Fibroblast of upper back skin (primary cell): ENCODE measurements at regions not wholly inside any gene's neighbourhood (a gene's known extent, or its start where the extent isn't known, plus 50 kb on each side); places are given as distances from the start of the nearest gene placed in this dataset.
"Not testable (repeated sequence)": the region's sequence is repeated elsewhere in the genome, so short reads cannot be mapped to it uniquely, and the experiment has no call there.

Experiments
- DNase-seq: peaks from one replicate; pipeline ENCODE4 v3.0.0-alpha.2; 2013

DNA sequence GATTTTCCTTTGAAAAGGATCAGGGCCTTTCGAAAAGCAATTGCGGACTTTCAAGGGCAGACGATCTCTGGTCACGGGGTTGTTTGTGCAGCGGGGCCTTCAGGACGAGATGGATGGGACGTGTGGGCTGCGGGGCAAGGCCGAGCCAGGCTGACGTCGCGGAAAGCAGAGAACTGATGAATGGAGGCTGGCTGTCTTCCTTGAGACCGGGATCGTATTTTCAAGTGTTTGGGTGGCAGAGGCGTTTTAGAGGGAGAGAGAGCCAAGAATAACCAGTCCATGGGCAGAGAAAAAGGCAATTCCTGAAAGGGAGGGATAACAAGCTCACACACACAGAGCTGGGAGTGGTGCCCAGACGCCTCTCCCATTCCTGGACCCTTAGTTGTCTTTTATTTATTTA is 138.9 kb upstream of the USP29 start:
- no peak for DNase-seq

DNA sequence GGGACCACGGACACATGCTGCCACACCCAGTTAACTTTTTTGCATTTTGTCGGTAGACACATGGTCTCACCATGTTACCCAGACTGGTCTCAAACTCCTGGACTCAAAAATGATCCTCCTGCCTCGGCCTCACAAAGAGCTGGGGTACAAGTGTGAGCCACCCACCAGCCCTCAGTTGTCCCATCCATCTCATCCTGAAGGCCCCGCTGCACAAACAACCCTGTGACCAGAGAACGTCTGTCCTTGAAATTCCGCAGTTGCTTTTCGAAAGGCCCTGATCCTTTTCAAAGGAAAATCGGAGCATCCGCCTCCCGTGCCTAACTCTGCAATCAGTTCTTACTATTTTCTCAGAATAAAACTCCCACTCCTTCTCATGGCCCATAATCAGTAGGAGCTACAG is 138.3 kb upstream of the USP29 start:
- DNase-seq = not testable (repeated sequence)

DNA sequence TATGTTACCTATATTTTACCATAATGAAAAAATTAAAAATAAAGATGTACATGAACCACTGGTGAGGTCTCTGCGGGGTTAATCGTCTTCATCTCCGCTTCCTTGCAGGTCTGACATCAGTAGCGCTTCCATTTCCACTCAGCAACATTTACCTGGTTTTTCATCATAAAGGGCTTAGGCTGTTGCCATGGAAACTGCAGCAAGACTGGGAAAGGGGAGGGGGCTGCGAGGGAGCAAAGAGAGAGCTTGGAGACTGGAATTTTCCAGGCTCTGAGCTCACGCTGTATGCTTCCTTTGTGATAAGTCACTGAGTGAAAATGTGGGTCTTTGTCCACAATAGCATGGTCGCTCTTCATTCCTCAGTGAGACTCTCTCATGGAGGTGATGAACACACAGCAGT is 136.6 kb upstream of the USP29 start:
- no peak for DNase-seq

DNA sequence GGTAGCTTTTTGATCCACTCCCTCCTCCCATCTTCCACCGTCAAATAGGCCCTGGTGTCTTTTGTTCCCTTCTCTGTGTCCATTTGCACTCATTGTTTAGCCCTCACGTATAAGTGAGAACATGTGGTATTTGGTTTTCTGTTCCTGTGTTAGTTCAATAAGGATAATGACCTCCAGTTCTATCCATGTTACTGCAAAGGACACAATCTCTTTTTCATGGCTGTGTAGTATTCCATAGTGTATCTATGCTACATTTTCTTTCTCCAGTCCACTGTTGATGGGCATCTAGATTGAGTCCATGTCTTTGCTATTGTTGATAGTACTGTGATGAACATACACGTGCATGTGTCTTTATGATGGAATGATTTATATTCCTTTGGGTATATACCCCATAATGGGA is 136.0 kb upstream of the USP29 start:
- no peak for DNase-seq

DNA sequence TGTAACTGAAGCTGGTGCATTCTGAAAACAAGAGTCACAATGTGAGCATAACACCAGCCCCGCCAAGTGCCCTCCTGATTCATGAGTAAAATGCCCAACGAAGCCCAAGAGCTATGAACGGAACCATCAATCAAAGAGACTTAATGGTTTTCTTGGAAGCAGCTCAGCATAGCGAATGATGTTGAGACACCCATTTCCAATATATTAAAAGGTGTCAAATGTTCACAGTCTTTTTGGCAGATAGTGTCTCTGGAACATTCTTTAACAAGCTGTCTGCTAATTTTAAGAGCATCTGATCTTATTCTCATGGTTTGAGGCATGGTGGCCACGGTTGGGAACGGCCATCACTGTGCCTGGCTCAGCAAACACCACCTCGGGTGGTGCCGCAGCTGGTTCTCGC is 133.4 kb upstream of the USP29 start:
- no peak for DNase-seq

DNA sequence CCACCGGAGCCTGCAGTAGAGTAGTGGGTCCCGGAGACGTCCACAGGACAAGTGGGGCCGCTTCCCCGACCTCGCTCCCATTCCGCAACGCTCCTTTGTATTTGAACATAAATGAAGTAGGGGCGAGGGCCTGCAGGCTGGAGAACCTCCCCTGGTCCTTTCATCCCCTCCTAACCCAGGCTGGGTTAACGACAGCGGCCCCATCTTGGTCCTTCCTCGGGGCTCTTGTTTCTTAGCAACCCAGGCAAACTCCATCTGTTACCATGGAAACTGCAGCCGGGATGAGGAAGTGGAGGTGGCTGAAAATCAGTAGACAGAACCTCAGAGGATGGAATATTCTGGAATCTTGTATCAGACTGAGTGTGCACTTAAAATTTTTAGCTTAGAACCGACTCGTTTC is 132.6 kb upstream of the USP29 start:
- no peak for DNase-seq

DNA sequence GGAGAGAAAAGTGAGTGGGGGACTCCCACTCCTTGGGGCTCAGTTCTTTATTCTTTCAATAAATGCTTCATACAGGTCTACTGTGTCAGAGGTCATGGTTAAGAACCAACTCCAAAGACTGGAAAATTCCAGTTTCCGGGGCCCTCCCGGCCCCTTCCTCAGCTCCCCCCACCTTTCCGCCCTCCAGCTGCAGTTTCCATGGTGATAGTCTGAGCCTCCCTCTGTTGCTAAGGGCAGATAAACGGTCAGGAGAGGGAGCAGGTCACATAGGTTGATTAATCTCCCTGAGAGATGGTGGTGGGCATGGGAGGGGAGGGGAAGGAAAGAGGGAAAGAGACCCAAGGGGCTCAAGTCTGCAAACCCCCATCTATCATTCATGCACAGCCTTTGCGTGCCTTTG is 131.5 kb upstream of the USP29 start:
- DNase-seq = no peak

DNA sequence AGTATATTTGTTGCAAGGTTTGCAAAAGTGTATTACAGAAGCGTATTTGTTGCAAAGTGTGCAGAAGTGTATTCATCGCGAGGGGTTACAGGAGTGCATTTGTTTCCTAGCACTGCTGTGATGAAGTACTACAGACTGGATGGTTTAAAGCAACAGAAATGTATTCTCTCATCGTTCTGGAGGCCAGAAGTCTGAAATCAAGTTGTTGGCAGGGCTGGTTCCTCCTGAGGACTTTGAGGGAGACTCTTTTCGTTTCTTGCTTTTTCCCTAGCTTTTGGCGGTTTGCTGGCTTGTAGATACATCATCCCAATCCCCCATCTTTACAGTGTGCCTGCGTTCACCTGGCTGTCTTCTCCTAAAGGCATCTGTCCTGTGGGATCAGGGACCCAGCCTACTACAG is 127.9 kb upstream of the USP29 start:
- DNase-seq = no peak

DNA sequence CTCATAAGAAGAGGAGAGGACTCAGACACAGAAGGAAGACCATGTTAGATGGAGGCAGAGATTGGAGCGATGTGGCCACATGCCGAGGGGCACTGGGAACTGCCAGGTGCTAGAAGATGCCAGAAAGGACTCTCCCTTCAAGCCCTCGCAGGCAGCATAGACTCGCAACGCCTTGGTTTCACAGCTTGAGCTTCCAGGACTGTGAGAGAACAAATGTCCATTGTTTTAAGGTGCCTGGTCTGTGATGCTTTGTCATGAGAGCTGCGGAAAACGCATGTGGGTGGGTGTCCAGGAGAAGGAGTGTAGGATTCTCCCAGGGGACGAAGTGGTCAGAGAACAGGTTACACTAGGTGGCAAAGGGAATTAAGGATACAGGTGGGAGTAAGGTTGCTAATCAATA is 125.9 kb upstream of the USP29 start:
- no peak for DNase-seq

DNA sequence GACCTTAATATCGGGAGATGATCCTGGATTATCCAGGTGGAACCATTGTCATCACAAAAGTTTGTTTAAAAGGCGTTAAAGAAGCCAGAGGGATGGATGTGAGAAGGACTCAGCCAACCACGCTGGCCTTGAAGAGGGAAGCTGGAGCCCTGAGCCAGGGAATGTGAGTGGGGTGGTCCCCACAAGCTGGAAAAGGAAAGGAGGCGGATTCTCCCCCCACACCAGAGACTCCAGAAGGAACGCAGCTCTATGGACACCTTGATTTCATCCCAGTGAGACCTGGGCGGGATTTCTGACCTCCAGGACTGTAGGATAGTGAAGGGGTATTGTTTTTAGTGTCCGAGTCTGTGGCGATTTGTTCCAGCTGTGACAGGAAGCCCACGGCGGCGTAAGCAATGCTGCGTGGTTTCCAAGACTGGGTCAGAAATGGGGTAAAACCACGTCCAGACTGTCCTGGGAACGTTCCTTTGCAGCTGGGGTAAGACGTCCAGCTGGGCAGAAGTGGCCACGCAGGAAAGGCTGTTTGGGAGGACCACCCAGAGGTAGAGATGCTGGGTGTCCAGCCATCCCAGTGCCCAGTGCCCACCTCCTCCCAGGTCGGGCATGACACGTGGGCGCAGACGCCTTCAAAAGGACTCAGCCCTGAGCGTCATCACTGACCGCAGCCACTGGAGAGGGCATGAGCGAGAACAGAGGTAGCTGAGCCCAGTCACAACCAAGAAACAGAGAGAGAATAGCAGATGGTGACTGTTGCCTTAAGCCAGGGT is 125.4 kb upstream of the USP29 start:
- no peak for DNase-seq

DNA sequence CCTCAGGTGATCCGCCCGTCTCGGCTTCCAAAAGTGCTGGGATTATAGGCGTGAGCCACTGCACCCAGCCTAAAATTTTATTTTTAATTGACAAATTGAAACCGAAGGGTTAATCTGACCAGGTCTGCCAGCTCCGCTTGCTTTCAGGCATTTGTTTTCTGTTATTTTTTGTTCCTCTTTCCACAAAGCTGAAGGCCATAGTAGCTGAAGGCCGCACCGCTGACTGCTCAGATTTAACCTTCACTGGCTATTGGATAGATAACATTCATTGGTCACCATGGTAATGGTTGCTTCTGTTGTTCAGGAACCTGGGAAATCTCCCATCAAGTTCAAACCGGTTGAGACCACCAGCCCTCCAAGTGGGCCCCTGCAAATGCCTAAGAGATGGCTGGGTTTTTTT is 124.5 kb upstream of the USP29 start:
- DNase-seq = no peak

DNA sequence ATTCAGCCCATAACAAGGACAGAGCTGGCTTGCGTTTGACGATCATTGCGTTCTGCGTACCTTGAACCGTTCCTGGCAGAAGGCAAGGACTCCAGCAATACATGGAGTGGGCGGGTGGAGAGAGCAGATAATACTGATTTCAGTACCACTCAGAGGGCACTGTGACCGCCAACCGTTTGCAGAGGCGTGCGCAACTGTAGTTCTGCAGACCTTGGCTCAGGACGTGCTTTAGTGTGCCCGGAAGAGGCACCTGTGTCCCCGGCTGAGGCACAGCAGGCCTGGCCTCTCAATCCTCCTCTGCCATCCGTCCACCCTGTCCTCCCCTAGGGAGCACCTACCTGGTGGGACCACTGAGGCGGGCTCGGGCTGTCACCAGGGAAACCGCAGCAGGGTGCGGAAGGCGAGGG is 117.6 kb upstream of the USP29 start:
- DNase-seq = no peak

DNA sequence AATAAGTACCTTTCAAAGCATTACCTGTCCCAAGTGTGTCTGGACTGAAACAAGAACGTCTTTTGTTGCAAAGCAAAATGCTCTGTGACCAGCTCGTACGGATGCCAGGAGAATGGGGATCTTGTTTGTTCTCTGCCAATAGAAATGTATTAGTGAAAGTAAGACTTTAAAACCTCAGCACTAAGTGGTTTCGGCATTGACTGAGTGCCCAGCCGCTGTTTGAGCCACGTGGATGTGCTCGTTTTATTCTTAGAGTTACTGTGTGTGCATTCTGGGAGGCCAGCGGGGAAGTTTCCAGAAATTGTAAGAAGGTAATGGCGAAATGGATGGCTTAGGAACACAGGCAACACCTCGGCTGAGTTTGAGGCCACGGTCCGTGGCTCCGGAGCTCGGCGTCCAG is 117.1 kb upstream of the USP29 start:
- no peak for DNase-seq

DNA sequence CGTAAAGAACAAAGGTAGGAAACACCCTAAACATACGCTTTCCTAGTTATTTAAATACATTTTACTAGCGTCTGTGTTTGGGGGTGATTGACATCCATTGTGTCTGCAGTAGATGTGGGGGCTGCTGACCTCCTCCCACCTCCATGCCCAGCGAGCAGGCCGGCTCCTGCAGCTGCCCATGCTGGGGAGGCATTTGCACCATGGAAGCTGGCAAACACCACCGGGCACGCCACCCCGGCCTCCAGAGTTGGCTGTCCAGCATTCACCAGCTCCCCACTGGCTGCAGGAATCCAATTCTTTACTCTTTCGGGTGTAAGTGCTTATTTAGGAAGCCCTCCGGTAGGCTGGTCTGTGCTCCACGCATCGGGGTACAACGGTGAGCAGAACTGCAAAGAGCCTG is 115.4 kb upstream of the USP29 start:
- no peak for DNase-seq

DNA sequence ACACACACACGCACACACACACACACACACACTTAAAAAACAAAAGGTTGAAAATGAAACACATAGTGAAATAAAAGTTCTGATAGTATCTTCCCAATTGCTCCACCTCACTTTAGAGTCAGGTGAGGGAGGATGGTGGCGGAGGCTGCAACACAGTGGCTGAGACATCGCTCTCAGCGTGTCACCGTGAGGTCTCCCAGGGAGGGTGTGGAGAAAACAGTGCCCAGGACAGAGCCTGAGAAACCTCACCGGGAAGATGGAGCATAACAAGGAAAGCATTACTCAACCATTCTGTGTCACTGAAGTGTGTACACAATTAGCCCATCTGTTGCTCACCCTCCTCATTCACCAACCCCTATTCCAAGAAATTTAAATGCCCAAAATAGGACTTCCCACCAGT is 111.4 kb upstream of the USP29 start:
- no peak for DNase-seq

DNA sequence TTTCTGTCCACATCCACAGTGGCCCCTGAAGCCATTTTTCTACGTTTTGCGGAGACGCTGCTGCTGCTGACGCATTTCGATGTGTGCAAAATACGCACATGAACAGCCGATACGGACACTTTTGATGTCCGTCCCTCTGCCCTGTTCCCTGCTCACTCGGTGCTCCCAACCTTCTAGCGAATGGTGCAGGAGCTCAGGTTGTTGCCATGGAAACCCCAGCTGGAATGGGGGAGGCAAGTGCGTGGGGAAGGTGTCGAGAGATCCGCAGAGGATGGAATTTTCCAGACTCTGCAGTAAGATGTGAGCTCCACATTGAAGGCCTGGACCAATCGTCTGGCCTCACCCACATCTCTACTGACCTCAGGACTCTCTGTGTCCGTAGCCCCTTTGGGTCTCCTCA is 109.2 kb upstream of the USP29 start:
- DNase-seq = no peak

DNA sequence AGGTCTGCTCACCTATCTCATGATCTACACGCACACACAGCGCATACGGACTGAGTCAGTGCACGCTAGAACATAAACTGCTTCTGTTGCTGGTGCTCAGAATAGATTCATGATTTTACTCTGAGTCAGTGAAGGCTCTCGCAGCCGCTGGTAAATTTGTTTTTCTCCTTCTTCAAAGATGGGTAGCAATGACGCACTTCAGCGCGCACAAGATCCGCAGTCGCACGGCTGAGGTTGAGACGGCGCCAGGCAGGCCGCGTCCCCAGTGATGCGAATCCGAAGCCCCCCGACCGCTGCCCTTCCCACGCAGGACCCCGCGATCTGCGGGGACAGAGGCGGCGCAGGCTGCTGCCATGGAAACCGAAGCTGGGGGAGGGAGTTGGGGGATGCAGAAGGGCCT is 103.7 kb upstream of the USP29 start:
- no peak for DNase-seq

DNA sequence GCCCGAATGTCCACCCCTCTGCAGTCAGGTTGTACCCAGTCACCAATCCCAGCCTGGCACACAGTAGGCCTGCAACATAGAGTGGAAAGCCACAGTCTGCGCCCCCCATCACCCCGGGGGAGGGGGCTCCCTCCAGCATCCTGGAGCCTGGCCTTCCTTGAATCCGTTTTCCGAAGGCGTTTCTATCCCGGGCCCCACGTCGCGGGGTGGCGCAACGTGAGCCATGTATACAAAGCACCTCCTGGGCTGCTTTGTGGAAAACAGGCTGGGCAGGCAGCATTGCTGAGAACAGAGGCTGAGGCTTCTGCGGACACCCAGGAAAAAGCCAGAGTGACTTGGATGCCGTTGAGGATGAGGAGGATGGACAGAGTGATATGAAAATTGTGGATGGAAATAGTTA is 103.3 kb upstream of the USP29 start:
- DNase-seq = no peak

DNA sequence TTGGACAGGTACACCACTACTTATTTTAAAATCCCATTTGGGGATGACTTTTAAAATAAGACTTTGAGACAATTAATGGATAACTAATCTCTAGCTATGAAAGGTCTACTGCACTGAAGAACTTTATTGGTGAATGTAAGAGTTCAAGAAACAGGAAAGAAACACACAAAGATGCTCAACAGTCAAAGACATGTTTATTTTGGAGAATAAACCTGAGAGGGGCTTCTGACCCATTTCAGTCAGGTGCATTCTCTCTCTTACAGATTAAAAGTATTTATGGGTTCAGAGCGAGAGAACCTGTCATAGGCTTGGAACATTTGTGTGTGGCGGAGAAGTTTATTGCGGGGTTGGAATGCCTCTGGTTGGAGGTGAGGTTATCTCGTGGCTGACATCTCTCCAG is 94.3 kb upstream of the USP29 start:
- no peak for DNase-seq

DNA sequence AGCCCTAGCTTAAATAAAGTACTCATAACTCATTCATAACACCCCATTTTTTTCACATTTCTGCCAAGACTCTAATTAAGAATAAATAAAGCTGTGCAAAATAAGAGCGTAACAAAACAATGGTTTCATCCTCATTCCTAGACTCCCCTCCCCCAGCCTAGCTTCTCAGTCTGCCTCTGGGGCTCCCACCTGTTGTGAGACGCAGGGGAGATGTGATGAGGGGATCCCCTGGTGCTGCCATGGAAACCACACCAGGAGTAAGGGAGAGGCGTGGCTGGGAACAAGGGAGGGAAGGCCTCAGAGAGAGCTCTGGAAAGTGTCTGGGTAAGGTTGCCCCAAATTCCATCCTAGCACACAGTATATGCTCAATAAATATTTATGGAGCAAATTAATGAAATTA is 93.3 kb upstream of the USP29 start:
- DNase-seq = no peak

DNA sequence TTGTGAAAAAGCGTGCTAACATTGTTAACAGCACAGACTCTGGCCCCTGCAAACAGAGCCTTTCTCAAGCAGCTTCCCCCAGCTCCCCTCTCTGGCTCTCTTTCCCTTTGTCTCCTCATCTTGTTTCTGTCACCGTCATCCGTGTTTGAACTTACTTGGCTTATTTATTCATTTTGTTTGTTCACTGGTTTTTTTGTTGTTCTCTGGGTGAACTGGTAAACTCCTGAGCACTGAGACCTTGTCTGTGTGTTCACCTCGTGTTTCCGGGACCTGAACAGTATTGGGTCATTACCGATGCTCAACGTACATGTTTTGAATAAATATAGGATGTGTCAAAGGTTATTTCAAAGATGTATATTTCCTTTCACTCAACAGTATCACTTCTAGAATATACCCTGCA is 92.4 kb upstream of the USP29 start:
- DNase-seq = no peak

DNA sequence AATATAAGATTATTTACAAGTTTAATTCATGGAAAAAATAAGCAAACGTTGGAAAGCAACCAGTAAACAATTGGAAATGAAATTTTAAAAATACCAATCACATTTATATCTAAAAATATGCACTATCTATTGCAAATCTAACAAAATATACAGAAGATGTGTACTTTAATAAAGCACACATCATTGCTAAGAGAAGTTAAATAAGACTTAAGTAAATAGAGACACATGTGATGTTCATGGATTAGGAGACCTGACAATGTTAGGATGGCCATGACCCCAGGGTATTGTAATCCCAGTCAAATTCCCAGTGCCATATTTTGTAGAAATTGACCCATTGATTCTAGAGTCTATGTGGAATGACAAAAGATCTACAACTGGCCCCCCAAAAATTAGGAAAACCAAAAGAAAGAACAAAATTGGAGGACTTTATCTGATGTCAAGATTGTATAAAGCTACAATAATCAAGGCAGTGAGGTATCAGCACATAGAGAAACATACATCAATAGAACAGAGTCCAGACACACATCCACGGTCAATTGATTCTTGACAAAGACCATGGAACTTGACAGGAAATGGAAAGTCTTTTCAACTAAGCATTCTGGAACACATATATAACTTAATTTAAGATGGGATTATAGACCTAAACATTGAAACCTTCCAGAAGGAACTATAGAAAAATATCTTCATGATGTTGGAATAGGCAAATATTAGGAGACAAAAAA is 90.8 kb upstream of the USP29 start:
- no peak for DNase-seq

DNA sequence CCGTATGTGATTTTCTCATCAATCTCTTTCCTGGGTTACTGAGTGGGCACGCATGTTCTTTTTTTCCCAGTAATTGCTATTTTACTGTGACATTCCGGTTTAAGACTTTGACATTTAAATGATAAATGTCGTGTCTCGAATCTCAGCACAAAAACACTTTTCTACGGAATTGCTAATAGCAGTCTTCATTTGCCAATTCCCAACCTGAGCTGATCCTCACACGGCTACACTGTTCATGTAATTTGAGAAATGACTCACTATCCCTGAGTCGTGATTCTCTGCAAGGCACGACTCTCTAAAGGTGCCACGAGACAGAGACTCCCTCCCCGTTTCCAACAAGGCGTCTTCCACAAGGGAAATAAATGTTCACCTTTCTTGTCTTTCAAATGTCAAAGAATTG is 88.7 kb upstream of the USP29 start:
- DNase-seq = no peak

DNA sequence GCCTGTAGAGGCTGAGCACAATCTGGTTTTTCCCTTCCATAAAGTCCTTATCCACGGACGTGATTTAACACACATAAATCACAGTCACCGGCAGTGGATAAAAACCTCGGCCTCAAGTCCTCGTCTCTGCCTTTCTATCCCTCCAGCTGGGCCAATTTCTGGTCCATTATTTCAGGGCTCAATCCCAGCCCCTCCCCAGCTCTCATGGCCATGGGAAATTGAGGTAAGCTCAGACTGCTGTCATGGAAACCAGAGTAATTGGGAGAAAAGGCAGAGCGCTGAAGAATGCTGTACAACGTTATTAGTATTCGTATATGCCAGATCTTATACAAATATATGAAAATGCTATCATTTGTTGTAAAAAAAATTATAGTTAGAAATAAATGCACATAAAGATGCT is 86.2 kb upstream of the USP29 start:
- DNase-seq = no peak

DNA sequence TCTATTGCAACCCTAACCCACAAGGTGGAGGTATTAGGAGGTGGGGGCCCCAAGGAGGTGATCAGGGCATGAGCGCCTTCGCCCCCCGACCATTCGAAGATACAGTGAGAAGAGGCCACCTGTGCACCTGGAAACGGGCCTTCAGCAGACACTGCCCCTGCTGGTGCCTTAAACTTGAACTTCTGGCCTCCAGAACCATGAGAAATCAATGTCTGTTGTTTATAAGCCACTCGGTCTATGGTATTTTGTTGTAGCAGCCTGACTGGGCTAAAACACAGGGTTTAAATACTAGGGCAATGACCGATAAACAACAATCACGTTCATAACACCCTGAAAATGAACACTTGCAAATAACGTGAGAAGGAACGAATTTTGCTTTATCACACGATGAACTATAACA is 85.2 kb upstream of the USP29 start:
- no peak for DNase-seq
